ENCODE measurements at regions not wholly inside any gene's neighbourhood (a gene's known extent, or its start where the extent isn't known, plus 50 kb on each side); places are given as distances from the start of the nearest gene placed in this dataset.

- TF ChIP-seq TEAD4 (IDR thresholded peaks at IDR 0.05) (no peak), CREB1 (IDR thresholded peaks at IDR 0.05; ENCODE audit: low read depth) (no peak), YY1 (IDR thresholded peaks at IDR 0.05; ENCODE audit: low read depth) (no peak), CEBPB (IDR thresholded peaks at IDR 0.05) (no peak), FOXM1 (IDR thresholded peaks at IDR 0.05; ENCODE audit: borderline replicate concordance, low read depth) (no peak), RAD21 (IDR thresholded peaks at IDR 0.05; ENCODE audit: low read depth) (no peak), EP300 (IDR thresholded peaks at IDR 0.05; ENCODE audit: borderline replicate concordance) (no peak), EGR1 (IDR thresholded peaks at IDR 0.05) (no peak), REST (IDR thresholded peaks at IDR 0.05; ENCODE audit: low read depth) (no peak), TAF1 (IDR thresholded peaks at IDR 0.05; ENCODE audit: low read depth) (no peak), USF1 (IDR thresholded peaks at IDR 0.05) (no peak)
Observed at GRCh38 chr4:134663742-134664141, 462.2 kb upstream of the PABPC4L start.
